Right ventricle myocardium superior (tissue), 1 donor: ENCODE measurements at regions not wholly inside any gene's neighbourhood (a gene's known extent, or its start where the extent isn't known, plus 50 kb on each side); places are given as distances from the start of the nearest gene placed in this dataset.

Experiments
- ATAC-seq: fragments of 200-7000 bp; cut with Tn5 transposase; one replicate; pipeline ENCODE4 v1.9.1; 2020; ENCODE audit warnings: mild to moderate bottlenecking; ENCODE audit not compliant: poor library complexity
- DNase-seq: peaks from one replicate; pipeline ENCODE4 v3.0.0-alpha.2; 2020
- intact Hi-C: fragments of 100-400 bp; cut with DNase I; formaldehyde crosslinking; loops from one replicate; pipeline ENCODE4 v1.11.2; 2022
- donor health status: DM: no; HTN: yes; CAD: no; lungs with severe emphysema.

GRCh38 chr18:4510711-4511110 is 55.6 kb upstream of the DLGAP1 start:
- intact Hi-C loops: no loop called here
- no peak for DNase-seq
- peak; percentile 45 for ATAC-seq

- DNase-seq (no peak), ATAC-seq (no peak)
- intact Hi-C loops: no loop called here
Measured at GRCh38 chr18:4510160-4510559, 55.1 kb upstream of the DLGAP1 start.
